Hepatocyte (in vitro differentiated cells): ENCODE measurements at regions not wholly inside any gene's neighbourhood (a gene's known extent, or its start where the extent isn't known, plus 50 kb on each side); places are given as distances from the start of the nearest gene placed in this dataset.

ENCODE experiments used
- DNase-seq: peaks from one replicate; pipeline ENCODE4 v3.0.0-alpha.2; 2016; ENCODE audit warnings: low spot score
- H2AFZ ChIP-seq: fragments of 200-600 bp; sonication (generic); 2 replicates; pipeline ENCODE4 v1.6.0; 2016; ENCODE audit warnings: antibody characterized with exemption, mild to moderate bottlenecking
- H3K27ac ChIP-seq: fragments of 200-600 bp; sonication (generic); 2 replicates; pipeline ENCODE4 v1.5.1; 2016; ENCODE audit warnings: mild to moderate bottlenecking
- H3K27me3 ChIP-seq: fragments of 200-600 bp; sonication (generic); 2 replicates; pipeline ENCODE4 v1.6.1; 2016
- H3K36me3 ChIP-seq: fragments of 200-600 bp; sonication (generic); replicated peaks from 2 replicates; pipeline ENCODE4 v1.5.1; 2016; ENCODE audit warnings: low read depth; ENCODE audit not compliant: insufficient read depth
- H3K4me1 ChIP-seq: fragments of 200-600 bp; sonication (generic); 2 replicates; pipeline ENCODE4 v1.5.1; 2016; ENCODE audit warnings: mild to moderate bottlenecking, moderate library complexity; ENCODE audit not compliant: insufficient read depth
- H3K4me2 ChIP-seq: fragments of 200-600 bp; sonication (generic); 2 replicates; pipeline ENCODE4 v1.6.0; 2016
- H3K4me3 ChIP-seq: fragments of 200-600 bp; sonication (generic); 2 replicates; pipeline ENCODE4 v1.5.1; 2016; ENCODE audit warnings: mild to moderate bottlenecking
- H3K79me2 ChIP-seq: fragments of 200-600 bp; sonication (generic); 2 replicates; pipeline ENCODE4 v1.6.0; 2017; ENCODE audit warnings: mild to moderate bottlenecking
- H3K9me2 ChIP-seq: fragments of 200-600 bp; sonication (generic); replicated peaks from 2 replicates; pipeline ENCODE4 v1.6.0; 2017; ENCODE audit warnings: mild to moderate bottlenecking; ENCODE audit not compliant: insufficient read depth
- H3K9me3 ChIP-seq: fragments of 200-600 bp; sonication (generic); 2 replicates; pipeline ENCODE4 v1.5.1; 2016; ENCODE audit warnings: low read depth, mild to moderate bottlenecking
- H4K20me1 ChIP-seq: fragments of 200-600 bp; sonication (generic); 2 replicates; pipeline ENCODE4 v1.6.0; 2016; ENCODE audit warnings: mild to moderate bottlenecking; ENCODE audit not compliant: insufficient read depth, poor library complexity, severe bottlenecking
- EZH2 ChIP-seq: fragments of 200-600 bp; sonication (generic); IDR thresholded peaks from 2 replicates; pipeline ENCODE4 v1.6.1; 2016; ENCODE audit warnings: antibody characterized with exemption, mild to moderate bottlenecking, borderline replicate concordance
- EZH2phosphoT487 ChIP-seq: fragments of 200-600 bp; sonication (generic); IDR thresholded peaks from one replicate; pipeline ENCODE4 v1.6.1; 2018; ENCODE audit warnings: antibody characterized with exemption, mild to moderate bottlenecking, low read depth, moderate library complexity; ENCODE audit not compliant: unreplicated experiment, severe bottlenecking
- WGBS: methylation state at CpG from one replicate; pipeline ENCODE4 v1.1.6; 2016; ENCODE audit warnings: low lambda C conversion rate; ENCODE audit errors: missing lambda C conversion rate; 5-methylcytosine and 5-hydroxymethylcytosine counted together
- TF ChIP-seq, protein P1 (sequence below): fragments of 200-600 bp; sonication (generic); IDR thresholded peaks from 2 replicates; pipeline ENCODE4 v1.5.1; 2016; ENCODE audit warnings: antibody characterized with exemption, mild to moderate bottlenecking; ENCODE audit not compliant: poor library complexity

DNA sequence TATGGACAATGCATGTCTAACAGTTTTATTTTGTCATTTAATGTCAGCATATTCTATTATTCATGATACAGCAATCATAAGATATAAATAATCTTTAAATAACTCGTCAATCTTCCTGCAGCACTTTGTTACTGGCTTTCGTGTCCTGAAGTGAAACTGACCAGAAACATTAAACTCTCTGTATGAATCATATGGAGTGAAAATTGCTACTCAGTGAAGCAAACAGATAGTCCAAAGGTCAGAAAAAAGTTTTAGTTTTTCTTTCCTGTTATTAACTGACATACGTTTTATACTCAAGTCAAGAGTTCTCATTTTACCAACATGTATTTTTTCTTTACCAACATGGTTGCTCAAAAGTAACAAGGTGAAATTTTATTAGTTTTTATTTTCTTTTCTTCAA lies 106.8 kb upstream of the GALNT5 start:
- Histone ChIP-seq H3K36me3 (no peaks in the 10 kb centered on the region), H3K4me2 (peak overlapping the region; percentile 55), H2AFZ (no peak overlapping the region), H3K4me1 (peaks cover 12% of the 10 kb centered on the region), H3K4me3 (no peak overlapping the region), H4K20me1 (no peaks in the 10 kb centered on the region), H3K79me2 (no peaks in the 10 kb centered on the region), H3K9me2 (no peaks in the 10 kb centered on the region), H3K9me3 (no peaks in the 10 kb centered on the region), H3K27ac (peak overlapping the region; percentile 22), H3K27me3 (no peaks in the 10 kb centered on the region)
- peak; percentile 14 for DNase-seq
- TF ChIP-seq EZH2phosphoT487 (no peak), EZH2 (no peak)
- TF ChIP-seq, protein P1, sequence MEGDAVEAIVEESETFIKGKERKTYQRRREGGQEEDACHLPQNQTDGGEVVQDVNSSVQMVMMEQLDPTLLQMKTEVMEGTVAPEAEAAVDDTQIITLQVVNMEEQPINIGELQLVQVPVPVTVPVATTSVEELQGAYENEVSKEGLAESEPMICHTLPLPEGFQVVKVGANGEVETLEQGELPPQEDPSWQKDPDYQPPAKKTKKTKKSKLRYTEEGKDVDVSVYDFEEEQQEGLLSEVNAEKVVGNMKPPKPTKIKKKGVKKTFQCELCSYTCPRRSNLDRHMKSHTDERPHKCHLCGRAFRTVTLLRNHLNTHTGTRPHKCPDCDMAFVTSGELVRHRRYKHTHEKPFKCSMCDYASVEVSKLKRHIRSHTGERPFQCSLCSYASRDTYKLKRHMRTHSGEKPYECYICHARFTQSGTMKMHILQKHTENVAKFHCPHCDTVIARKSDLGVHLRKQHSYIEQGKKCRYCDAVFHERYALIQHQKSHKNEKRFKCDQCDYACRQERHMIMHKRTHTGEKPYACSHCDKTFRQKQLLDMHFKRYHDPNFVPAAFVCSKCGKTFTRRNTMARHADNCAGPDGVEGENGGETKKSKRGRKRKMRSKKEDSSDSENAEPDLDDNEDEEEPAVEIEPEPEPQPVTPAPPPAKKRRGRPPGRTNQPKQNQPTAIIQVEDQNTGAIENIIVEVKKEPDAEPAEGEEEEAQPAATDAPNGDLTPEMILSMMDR, result no peak
- WGBS, result 52% methylated on average over 3 of the region's 3 CpGs

DNA sequence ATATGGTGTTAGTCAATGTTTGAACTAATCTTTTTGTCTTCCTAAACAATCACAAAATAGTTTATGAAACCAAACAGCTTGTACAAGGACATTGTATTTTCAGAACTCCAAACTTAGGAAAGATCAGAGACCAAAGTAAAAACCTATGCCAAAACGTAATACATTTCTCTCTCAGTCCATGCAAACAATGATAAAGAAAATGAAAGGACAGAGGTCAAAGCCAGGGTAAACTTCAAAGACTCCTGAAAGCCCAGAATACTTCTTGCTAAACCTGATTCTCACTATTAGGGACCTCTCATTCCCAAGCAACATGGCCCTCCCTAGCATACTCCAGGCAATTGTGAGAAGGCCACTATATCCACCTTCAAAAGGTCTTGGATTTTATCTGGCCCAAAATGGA lies 105.1 kb upstream of the GALNT5 start:
- no peaks in the 10 kb centered on the region for H3K9me3 ChIP-seq
- 32% methylated on average over 1 of the region's 1 CpG for WGBS
- peak overlapping the region; percentile 33 for H3K4me2 ChIP-seq
- H3K36me3 ChIP-seq, result no peaks in the 10 kb centered on the region
- no peak for DNase-seq
- no peak overlapping the region for H3K4me3 ChIP-seq
- no peaks in the 10 kb centered on the region for H3K27me3 ChIP-seq
- no peaks in the 10 kb centered on the region for H3K9me2 ChIP-seq
- peak overlapping the region; percentile 65 for H3K27ac ChIP-seq
- H2AFZ ChIP-seq, result peak overlapping the region; percentile 58
- H3K79me2 ChIP-seq, result no peaks in the 10 kb centered on the region
- TF ChIP-seq EZH2 (no peak), EZH2phosphoT487 (no peak)
- TF ChIP-seq, protein P1, result no peak
- no peaks in the 10 kb centered on the region for H4K20me1 ChIP-seq
- peaks cover 12% of the 10 kb centered on the region for H3K4me1 ChIP-seq

DNA sequence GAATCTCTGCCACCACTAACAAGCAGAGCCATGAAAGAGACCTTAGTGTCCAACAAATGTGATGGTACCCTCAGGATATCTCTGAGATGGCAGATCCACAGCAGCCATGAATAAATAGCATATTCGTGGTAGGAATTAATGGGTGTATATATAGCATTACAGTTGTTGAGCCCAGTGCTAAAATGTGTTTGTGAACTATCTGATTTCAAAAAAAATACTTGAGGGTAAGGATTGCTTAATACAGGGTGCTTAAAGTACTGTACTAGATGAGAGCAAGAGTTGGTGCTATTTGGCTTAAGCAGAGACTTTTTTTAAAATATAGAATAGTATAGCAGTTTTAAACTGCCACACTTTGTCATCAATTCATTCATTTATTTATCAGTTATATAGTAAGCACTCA lies 101.5 kb upstream of the GALNT5 start:
- Histone ChIP-seq H3K36me3 (no peaks in the 10 kb centered on the region), H2AFZ (no peak overlapping the region), H3K9me3 (no peaks in the 10 kb centered on the region), H3K27me3 (no peaks in the 10 kb centered on the region), H3K4me3 (no peak overlapping the region), H4K20me1 (no peaks in the 10 kb centered on the region), H3K79me2 (no peaks in the 10 kb centered on the region), H3K9me2 (no peaks in the 10 kb centered on the region), H3K4me1 (peaks cover 5% of the 10 kb centered on the region), H3K4me2 (no peak overlapping the region), H3K27ac (no peak overlapping the region)
- whole genome bisulfite sequencing, result 96% methylated on average over 1 of the region's 1 CpG
- no peak for DNase-seq
- TF ChIP-seq, protein P1, result no peak
- TF ChIP-seq EZH2phosphoT487 (no peak), EZH2 (no peak)

DNA sequence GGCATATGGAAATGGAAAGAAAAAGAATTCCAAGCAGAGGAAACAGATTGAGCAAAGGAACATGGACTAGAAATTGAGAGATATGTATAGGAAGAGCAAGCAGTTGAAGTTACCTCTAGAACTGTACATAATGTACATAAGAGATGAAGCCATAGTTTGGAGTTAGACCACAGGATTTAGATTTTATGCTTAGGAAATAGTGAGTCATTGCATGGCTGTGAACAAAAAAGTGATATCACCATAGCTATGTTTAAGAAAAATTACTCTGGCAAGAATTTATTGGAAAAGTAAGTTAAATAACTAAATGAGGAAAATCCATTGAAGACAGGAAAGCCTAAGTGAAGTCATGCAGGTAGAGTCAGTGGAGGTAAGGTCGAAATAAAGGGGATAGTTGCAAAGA lies 99.4 kb upstream of the GALNT5 start:
- Histone ChIP-seq H3K27ac (no peak overlapping the region), H3K4me1 (no peaks in the 10 kb centered on the region), H2AFZ (no peak overlapping the region), H4K20me1 (no peaks in the 10 kb centered on the region), H3K4me3 (no peak overlapping the region), H3K9me2 (no peaks in the 10 kb centered on the region), H3K4me2 (no peak overlapping the region), H3K9me3 (no peaks in the 10 kb centered on the region), H3K36me3 (no peaks in the 10 kb centered on the region), H3K27me3 (no peaks in the 10 kb centered on the region), H3K79me2 (no peaks in the 10 kb centered on the region)
- WGBS, result 100% methylated on average over 1 of the region's 1 CpG
- DNase-seq, result no peak
- no peak for TF ChIP-seq EZH2phosphoT487
- no peak for TF ChIP-seq EZH2
- TF ChIP-seq, protein P1, result no peak
